HAP-1 (cell line): ENCODE measurements at regions not wholly inside any gene's neighbourhood (a gene's known extent, or its start where the extent isn't known, plus 50 kb on each side); places are given as distances from the start of the nearest gene placed in this dataset.

Experiments used
- DNase-seq, 2 experiments: peaks; one replicate each; pipeline ENCODE4 v3.0.0-alpha.2; 2016 to 2020; ENCODE audit warnings: low spot score in 2 of 2
- H3K27me3 ChIP-seq: fragments of 250-450 bp; sonication (Bioruptor Pico); 2 replicates; pipeline ENCODE4 v1.5.1; 2020; ENCODE audit warnings: low read depth, mild to moderate bottlenecking, moderate library complexity
- H3K36me3 ChIP-seq: fragments of 250-450 bp; sonication (Bioruptor Pico); replicated peaks from 2 replicates; pipeline ENCODE4 v1.5.1; 2020; ENCODE audit warnings: mild to moderate bottlenecking
- H3K4me1 ChIP-seq: fragments of 250-450 bp; sonication (Bioruptor Pico); 2 replicates; pipeline ENCODE4 v1.5.1; 2020; ENCODE audit warnings: mild to moderate bottlenecking
- H3K4me3 ChIP-seq: fragments of 250-450 bp; sonication (Bioruptor Pico); 2 replicates; pipeline ENCODE4 v1.5.1; 2020; ENCODE audit warnings: mild to moderate bottlenecking, moderate library complexity
- H3K9me3 ChIP-seq: fragments of 250-450 bp; sonication (Bioruptor Pico); 2 replicates; pipeline ENCODE4 v1.5.1; 2020; ENCODE audit warnings: mild to moderate bottlenecking, moderate library complexity
- in situ Hi-C: fragments of 300-500 bp; cut with MboI; formaldehyde crosslinking; loops from 3 replicates; pipeline ENCODE4 v1.14.3; 2020; ENCODE audit warnings: low sequenced_read_pairs, inconsistent platforms, mixed read lengths

DNA sequence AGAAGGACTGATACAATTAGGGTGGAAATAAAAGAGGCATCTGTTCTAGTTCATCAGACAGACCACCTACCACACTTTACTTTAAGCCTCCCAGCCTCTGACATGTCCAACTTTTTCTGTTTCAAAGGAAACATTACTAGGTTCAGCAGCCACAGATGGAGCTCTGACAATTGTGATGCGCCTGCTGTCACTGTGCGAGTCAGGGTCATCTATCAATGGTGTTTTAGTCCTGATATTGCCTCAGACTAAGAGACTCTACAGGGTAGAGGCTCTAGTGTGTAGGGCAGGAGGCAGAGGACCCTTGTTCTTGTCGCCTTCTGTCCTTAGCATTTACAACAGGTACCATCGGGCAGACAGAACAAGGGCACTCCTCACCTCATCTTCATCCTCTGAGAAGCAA lies 685.0 kb upstream of the SGCG start:
- H3K4me3 ChIP-seq = no peak overlapping the region
- no peaks in the 10 kb centered on the region for H3K36me3 ChIP-seq
- DNase-seq = no peak
- in situ Hi-C loops = no loop called here
- H3K9me3 ChIP-seq = no peaks in the 10 kb centered on the region; the same call in 1 of the 2 replicates
- no peaks in the 10 kb centered on the region for H3K4me1 ChIP-seq
- H3K27me3 ChIP-seq = no peaks in the 10 kb centered on the region

DNA sequence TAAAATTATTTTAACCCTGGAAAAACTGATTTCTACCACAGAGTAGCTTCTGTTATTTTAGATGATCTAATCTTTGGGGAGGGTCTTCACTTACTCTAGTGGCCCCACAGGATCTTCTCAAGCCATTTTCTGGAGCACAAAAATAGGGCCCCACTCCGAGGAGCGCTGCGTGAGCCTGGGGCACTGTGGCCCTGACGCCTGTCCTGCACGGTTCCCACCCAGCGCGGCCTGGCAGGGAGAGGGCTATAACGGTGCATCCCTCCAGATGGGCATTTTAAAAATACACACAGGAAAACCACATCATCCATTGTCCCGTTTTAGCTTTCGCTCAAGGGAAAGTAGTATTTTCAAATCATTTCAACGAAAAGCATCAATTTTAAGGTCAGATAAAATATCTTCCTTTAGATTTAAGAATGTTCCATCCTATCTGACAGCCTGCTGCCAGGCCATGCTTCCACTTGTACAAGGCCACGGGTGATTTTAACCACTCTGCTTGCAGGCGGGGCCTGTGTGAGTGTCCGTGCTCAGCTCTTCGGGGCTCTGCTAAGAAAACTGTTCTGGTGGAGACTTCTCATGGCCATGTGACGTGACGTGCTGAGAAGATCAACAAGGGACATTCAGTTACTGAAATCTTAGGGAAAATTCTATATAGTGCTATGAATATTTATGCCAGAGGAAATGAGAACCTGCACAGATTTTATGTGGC lies 683.8 kb upstream of the SGCG start:
- H3K27me3 ChIP-seq = no peaks in the 10 kb centered on the region
- DNase-seq = no peak
- no peaks in the 10 kb centered on the region; the same call in 1 of the 2 replicates for H3K9me3 ChIP-seq
- no peaks in the 10 kb centered on the region for H3K4me1 ChIP-seq
- no peak overlapping the region for H3K4me3 ChIP-seq
- H3K36me3 ChIP-seq = no peaks in the 10 kb centered on the region
- in situ Hi-C loops = no loop called here

DNA sequence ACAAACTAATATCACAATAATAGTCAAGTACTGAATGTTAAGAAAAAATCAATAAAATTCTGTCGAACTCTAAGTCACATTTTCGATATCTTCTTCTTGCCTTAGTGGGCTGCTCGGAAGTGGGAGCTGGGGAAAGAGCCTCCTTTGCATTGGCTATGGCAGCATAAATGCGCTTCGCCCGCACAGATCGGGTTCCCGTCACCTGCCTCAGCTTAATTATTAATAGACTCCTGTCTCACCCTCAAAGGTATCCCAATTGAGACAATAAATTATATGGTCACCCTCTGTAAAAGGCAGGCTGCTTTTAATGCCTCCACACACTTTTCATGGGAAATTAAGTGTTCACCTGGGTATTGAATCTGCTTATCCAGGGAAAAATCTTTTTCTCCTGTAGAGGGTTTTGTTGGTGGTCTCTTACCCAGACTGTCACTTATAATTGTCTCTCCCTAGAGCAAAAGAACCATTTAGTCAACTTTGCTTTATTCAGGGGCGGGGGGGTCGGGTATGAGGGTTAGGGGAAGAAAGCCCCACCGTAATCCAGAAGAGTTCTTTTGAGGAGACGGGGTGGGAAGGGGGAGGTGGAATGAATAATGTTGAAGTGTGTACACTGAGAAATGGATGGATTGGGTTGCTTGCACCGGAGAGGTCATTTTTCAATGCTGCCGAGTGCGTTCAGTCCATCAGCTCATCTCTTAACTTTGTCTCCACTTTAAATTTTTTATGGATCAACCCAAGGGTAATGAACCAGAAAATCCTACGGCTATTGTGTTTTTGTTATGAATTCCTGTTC lies 682.6 kb upstream of the SGCG start:
- H3K36me3 ChIP-seq = no peaks in the 10 kb centered on the region
- H3K9me3 ChIP-seq = peaks cover 4% of the 10 kb centered on the region
- in situ Hi-C loops = no loop called here
- H3K4me3 ChIP-seq = no peak overlapping the region
- H3K27me3 ChIP-seq = no peaks in the 10 kb centered on the region
- no peaks in the 10 kb centered on the region for H3K4me1 ChIP-seq
- DNase-seq = no peak

- no peak overlapping the region for H3K4me3 ChIP-seq
- no peaks in the 10 kb centered on the region for H3K27me3 ChIP-seq
- no peaks in the 10 kb centered on the region for H3K4me1 ChIP-seq
- no peak for DNase-seq
- no peaks in the 10 kb centered on the region for H3K36me3 ChIP-seq
- in situ Hi-C loops = no loop called here
- H3K9me3 ChIP-seq = peaks cover 4% of the 10 kb centered on the region
Measured at GRCh38 chr13:22499919-22500318, 680.9 kb upstream of the SGCG start.

DNA sequence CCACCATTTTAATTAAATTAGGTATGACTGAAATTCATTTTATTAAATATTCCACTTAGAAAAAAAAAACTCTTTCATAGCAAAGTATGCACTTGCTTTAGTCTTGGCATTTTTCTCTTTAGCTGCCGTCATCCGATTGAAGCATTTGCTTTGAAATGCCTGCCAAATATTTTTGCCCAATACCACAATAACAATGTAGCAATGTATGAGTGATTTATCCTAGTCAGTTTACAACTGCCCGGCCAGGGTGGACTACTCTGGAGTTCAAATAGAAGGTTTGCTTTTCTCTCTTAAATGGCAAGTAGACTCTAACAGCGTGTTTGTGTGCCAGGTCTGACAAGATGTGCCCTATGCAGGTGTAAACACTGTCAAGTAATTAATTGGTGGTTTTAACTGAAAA lies 675.3 kb upstream of the SGCG start:
- Histone ChIP-seq H3K36me3 (no peaks in the 10 kb centered on the region), H3K4me3 (no peak overlapping the region), H3K4me1 (no peaks in the 10 kb centered on the region), H3K9me3 (peaks cover 4% of the 10 kb centered on the region; the same call in 1 of the 2 replicates), H3K27me3 (no peaks in the 10 kb centered on the region)
- in situ Hi-C loops = no loop called here
- no peak for DNase-seq

GRCh38 chr13:22506096-22506691 lies 674.6 kb upstream of the SGCG start:
- H3K27me3 ChIP-seq = no peaks in the 10 kb centered on the region
- in situ Hi-C loops = no loop called here
- H3K4me1 ChIP-seq = no peaks in the 10 kb centered on the region
- no peaks in the 10 kb centered on the region for H3K36me3 ChIP-seq
- H3K9me3 ChIP-seq = peaks cover 4% of the 10 kb centered on the region; the same call in 1 of the 2 replicates
- no peak overlapping the region for H3K4me3 ChIP-seq
- DNase-seq = no peak

GRCh38 chr13:22517544-22517943 lies 663.2 kb upstream of the SGCG start:
- Histone ChIP-seq H3K4me1 (no peaks in the 10 kb centered on the region), H3K4me3 (no peak overlapping the region), H3K9me3 (no peaks in the 10 kb centered on the region; the same call in 1 of the 2 replicates), H3K27me3 (no peaks in the 10 kb centered on the region), H3K36me3 (no peaks in the 10 kb centered on the region)
- in situ Hi-C loops = no loop called here
- DNase-seq = no peak

DNA sequence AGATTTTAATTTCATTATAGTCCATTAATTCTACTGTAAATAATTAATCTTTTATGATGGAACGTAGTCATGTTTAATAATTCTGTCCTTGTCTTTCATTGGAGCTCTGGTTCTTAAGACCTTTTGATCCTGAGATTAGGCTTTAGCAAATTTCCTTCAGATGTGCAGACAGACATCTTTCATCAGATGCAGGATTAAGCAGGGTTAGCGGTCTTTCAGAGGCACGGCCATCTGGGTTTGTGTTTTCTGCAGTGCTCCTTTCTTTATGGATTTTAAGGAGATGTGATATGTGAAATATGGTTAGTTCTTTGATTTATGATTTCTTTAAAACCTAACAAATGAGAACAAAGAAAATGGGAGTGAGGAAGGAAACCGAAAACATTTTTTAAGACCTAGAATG lies 643.9 kb upstream of the SGCG start:
- DNase-seq = no peak
- H3K36me3 ChIP-seq = no peaks in the 10 kb centered on the region
- no peak overlapping the region for H3K4me3 ChIP-seq
- H3K4me1 ChIP-seq = no peaks in the 10 kb centered on the region
- in situ Hi-C loops = no loop called here
- H3K9me3 ChIP-seq = no peaks in the 10 kb centered on the region
- no peaks in the 10 kb centered on the region for H3K27me3 ChIP-seq

GRCh38 chr13:22538400-22538799 lies 642.4 kb upstream of the SGCG start:
- Histone ChIP-seq H3K4me1 (no peaks in the 10 kb centered on the region), H3K4me3 (no peak overlapping the region), H3K36me3 (no peaks in the 10 kb centered on the region), H3K27me3 (no peaks in the 10 kb centered on the region), H3K9me3 (no peaks in the 10 kb centered on the region)
- in situ Hi-C loops = no loop called here
- no peak for DNase-seq

GRCh38 chr13:22549126-22549525 lies 631.7 kb upstream of the SGCG start:
- Histone ChIP-seq H3K9me3 (peaks cover 7% of the 10 kb centered on the region; the same call in 1 of the 2 replicates), H3K4me1 (no peaks in the 10 kb centered on the region), H3K36me3 (no peaks in the 10 kb centered on the region), H3K4me3 (no peak overlapping the region), H3K27me3 (no peaks in the 10 kb centered on the region)
- in situ Hi-C loops = no loop called here
- DNase-seq = no peak

DNA sequence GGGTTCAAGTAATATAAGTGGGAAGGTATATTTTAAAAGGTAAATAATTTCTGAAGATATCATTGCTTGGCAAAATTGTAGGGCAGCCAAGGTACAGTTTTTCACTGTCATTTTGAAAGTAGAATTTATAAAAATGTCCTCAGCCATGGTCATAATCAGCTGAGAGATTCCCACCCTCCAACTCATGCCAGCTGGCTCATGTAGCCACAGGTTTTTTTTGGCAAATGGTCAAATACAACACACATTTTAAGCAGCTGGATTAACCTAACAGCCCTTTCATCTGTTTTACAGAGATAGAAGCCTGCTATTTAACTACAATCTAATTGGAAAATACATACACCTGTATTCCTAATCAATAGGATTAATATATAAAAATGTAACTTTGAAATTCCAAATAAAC lies 619.2 kb upstream of the SGCG start:
- no peak for DNase-seq
- Histone ChIP-seq H3K4me3 (no peak overlapping the region), H3K9me3 (no peaks in the 10 kb centered on the region)

DNA sequence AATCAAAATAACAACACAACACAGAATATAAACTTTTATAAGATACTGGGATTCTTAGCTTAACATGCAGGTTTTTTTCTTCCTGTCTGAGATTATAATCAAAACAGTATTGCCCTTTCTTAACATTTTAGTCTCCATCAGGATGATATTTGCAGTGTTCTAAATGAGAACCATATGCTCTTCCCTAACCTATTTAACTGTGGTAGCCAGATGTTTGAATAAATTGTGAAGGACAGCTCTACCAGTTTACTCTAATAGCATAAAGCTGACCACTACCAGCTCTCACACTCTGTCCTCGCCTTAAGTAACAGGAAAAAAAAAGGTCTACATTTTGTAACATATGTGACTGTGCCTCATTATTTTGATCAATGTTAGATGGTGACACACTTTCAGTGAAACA lies 618.7 kb upstream of the SGCG start:
- no peaks in the 10 kb centered on the region for H3K27me3 ChIP-seq
- H3K9me3 ChIP-seq = no peaks in the 10 kb centered on the region
- no peak overlapping the region for H3K4me3 ChIP-seq
- no peaks in the 10 kb centered on the region for H3K36me3 ChIP-seq
- H3K4me1 ChIP-seq = no peaks in the 10 kb centered on the region
- no peak for DNase-seq
- in situ Hi-C loops = no loop called here

More for the DNA sequence above, 619.2 kb upstream of the SGCG start:
- H3K4me1 ChIP-seq = no peaks in the 10 kb centered on the region
- no peaks in the 10 kb centered on the region for H3K36me3 ChIP-seq
- no peaks in the 10 kb centered on the region for H3K27me3 ChIP-seq
- in situ Hi-C loops = no loop called here

DNA sequence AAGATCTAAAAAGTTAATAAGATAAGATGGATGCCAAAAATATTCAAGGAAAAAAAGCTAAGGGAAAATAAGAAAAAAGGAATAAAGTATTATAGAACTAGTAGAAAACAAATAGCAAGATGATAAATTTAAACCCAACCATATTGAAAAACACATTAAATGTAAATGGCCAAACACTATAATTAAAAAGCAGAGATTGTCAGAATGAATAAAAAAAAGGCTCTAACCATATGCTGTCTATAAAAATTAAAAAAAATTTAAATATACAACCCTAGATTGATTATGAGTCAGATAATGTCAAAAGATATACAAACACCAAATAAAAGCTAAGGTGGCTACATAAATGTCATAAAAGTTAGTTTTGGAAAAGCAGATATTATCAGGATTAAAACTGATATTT lies 617.5 kb upstream of the SGCG start:
- Histone ChIP-seq H3K36me3 (no peaks in the 10 kb centered on the region), H3K27me3 (no peaks in the 10 kb centered on the region), H3K4me3 (no peak overlapping the region), H3K4me1 (no peaks in the 10 kb centered on the region), H3K9me3 (no peaks in the 10 kb centered on the region)
- in situ Hi-C loops = no loop called here
- no peak for DNase-seq

- no peaks in the 10 kb centered on the region for H3K9me3 ChIP-seq
- no peaks in the 10 kb centered on the region for H3K36me3 ChIP-seq
- H3K27me3 ChIP-seq = no peaks in the 10 kb centered on the region
- no peaks in the 10 kb centered on the region for H3K4me1 ChIP-seq
- no peak for DNase-seq
- in situ Hi-C loops = no loop called here
- H3K4me3 ChIP-seq = no peak overlapping the region
Measured at GRCh38 chr13:22569811-22570210, 611.0 kb upstream of the SGCG start.
